ENCODE measurements at regions not wholly inside any gene's neighbourhood (a gene's known extent, or its start where the extent isn't known, plus 50 kb on each side); places are given as distances from the start of the nearest gene placed in this dataset.
A peak's percentile ranks its signal among the peaks of the same experiment; 100 is the strongest.

- DNase-seq (ENCODE audit: low spot score): no peak
Measured at GRCh38 chr5:167752936-167753335, 538.5 kb upstream of the WWC1 start.

- no peak for DNase-seq (ENCODE audit: low spot score)
Measured at GRCh38 chr5:167753725-167754490, 537.5 kb upstream of the WWC1 start.

GRCh38 chr5:167754501-167755021, 536.9 kb upstream of the WWC1 start:
- DNase-seq (ENCODE audit: low spot score): no peak

- DNase-seq (ENCODE audit: low spot score): no peak
Measured at GRCh38 chr5:167755420-167755819, 536.0 kb upstream of the WWC1 start.

- no peak for DNase-seq (ENCODE audit: low spot score)
Measured at GRCh38 chr5:167759057-167759821, 532.2 kb upstream of the WWC1 start.

GRCh38 chr5:167763772-167764171, 527.7 kb upstream of the WWC1 start:
- no peak for DNase-seq (ENCODE audit: low spot score)

GRCh38 chr5:167764641-167765289, 526.7 kb upstream of the WWC1 start:
- no peak for DNase-seq (ENCODE audit: low spot score)

GRCh38 chr5:167765352-167765751, 526.1 kb upstream of the WWC1 start:
- no peak for DNase-seq (ENCODE audit: low spot score)

GRCh38 chr5:167766957-167767356, 524.5 kb upstream of the WWC1 start:
- no peak for DNase-seq (ENCODE audit: low spot score)

GRCh38 chr5:167767795-167768194, 523.6 kb upstream of the WWC1 start:
- no peak for DNase-seq (ENCODE audit: low spot score)

GRCh38 chr5:167769846-167770413, 521.5 kb upstream of the WWC1 start:
- no peak for DNase-seq (ENCODE audit: low spot score)

- DNase-seq (ENCODE audit: low spot score): peak; percentile 2
Measured at GRCh38 chr5:167770461-167770860, 521.0 kb upstream of the WWC1 start.

GRCh38 chr5:167771571-167771970, 519.9 kb upstream of the WWC1 start:
- DNase-seq (ENCODE audit: low spot score): no peak

- DNase-seq (ENCODE audit: low spot score): no peak
Measured at GRCh38 chr5:167773668-167774301, 517.7 kb upstream of the WWC1 start.

- DNase-seq (ENCODE audit: low spot score): no peak
Measured at GRCh38 chr5:167777746-167778145, 513.7 kb upstream of the WWC1 start.

- DNase-seq (ENCODE audit: low spot score): no peak
Measured at GRCh38 chr5:167778228-167778627, 513.2 kb upstream of the WWC1 start.

GRCh38 chr5:167779644-167780043, 511.8 kb upstream of the WWC1 start:
- no peak for DNase-seq (ENCODE audit: low spot score)

GRCh38 chr5:167780177-167780576, 511.3 kb upstream of the WWC1 start:
- DNase-seq (ENCODE audit: low spot score): no peak

- no peak for DNase-seq (ENCODE audit: low spot score)
Measured at GRCh38 chr5:167783145-167783817, 508.2 kb upstream of the WWC1 start.

GRCh38 chr5:167785106-167785505, 506.3 kb upstream of the WWC1 start:
- DNase-seq (ENCODE audit: low spot score): no peak

- no peak for DNase-seq (ENCODE audit: low spot score)
Measured at GRCh38 chr5:167785901-167786300, 505.5 kb upstream of the WWC1 start.

All from hepatic stellate cell (primary cell).